AG10803 (cell line): ENCODE measurements at regions not wholly inside any gene's neighbourhood (a gene's known extent, or its start where the extent isn't known, plus 50 kb on each side); places are given as distances from the start of the nearest gene placed in this dataset.
A peak's percentile ranks its signal among the peaks of the same experiment; 100 is the strongest.

Source experiments
- DNase-seq: peaks from one replicate; pipeline ENCODE4 v3.0.0; 2010; ENCODE audit warnings: low read depth
- H3K4me3 ChIP-seq: 2 replicates; pipeline ENCODE4 v1.5.1; 2011; ENCODE audit warnings: mild to moderate bottlenecking, low read length, control low read depth
- TF ChIP-seq, protein P1 (sequence below): conservative IDR thresholded peaks from 2 replicates; pipeline ENCODE4 v1.5.1; 2011; ENCODE audit warnings: mild to moderate bottlenecking, low read length, control low read depth, inconsistent platforms

DNA sequence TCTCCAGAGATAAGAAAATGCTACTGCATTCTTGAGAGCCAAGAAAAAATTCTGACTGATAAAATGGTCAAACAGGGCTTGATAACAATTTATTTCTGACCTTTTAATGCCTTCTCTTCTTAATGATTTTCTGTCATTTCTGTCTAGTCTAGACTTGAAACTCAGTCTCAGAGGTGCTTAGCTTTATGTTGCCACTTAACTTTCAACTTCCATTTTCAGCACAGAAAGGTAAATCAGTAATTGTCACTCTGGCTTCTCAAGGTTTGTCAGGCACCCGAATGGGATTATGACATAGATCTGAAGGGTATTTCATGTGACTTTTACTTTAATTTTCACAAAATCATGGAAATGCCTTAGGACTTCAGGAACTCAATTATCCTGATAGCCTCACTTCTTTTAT, 155.4 kb upstream of the GBE1 start:
- TF ChIP-seq, protein P1, sequence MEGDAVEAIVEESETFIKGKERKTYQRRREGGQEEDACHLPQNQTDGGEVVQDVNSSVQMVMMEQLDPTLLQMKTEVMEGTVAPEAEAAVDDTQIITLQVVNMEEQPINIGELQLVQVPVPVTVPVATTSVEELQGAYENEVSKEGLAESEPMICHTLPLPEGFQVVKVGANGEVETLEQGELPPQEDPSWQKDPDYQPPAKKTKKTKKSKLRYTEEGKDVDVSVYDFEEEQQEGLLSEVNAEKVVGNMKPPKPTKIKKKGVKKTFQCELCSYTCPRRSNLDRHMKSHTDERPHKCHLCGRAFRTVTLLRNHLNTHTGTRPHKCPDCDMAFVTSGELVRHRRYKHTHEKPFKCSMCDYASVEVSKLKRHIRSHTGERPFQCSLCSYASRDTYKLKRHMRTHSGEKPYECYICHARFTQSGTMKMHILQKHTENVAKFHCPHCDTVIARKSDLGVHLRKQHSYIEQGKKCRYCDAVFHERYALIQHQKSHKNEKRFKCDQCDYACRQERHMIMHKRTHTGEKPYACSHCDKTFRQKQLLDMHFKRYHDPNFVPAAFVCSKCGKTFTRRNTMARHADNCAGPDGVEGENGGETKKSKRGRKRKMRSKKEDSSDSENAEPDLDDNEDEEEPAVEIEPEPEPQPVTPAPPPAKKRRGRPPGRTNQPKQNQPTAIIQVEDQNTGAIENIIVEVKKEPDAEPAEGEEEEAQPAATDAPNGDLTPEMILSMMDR: no peak
- H3K4me3 ChIP-seq: no peak overlapping the region
- no peak for DNase-seq

GRCh38 chr3:81913886-81914663, 152.6 kb upstream of the GBE1 start:
- DNase-seq: no peak
- no peak overlapping the region for H3K4me3 ChIP-seq
- TF ChIP-seq, protein P1: no peak

DNA sequence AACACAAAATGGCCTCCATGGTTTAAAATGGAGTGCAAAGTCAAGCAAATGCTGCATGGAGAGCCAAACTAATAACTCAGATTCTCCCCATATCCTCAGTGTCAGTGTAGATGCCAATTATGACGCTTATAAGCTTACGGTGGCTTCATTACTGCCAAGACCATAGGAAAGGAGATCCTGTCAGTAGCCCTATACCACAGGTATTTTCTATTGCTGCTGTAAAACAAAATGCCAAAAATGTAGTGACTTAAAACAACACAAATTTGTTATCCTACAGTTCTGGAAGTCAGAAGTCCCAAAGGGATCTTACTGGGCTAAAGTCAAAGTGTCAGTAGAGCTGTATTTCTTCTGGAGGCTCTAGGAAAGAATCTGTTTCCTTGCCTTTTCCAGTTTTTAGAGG, 149.8 kb upstream of the GBE1 start:
- no peak overlapping the region for H3K4me3 ChIP-seq
- TF ChIP-seq, protein P1: no peak
- no peak for DNase-seq

DNA sequence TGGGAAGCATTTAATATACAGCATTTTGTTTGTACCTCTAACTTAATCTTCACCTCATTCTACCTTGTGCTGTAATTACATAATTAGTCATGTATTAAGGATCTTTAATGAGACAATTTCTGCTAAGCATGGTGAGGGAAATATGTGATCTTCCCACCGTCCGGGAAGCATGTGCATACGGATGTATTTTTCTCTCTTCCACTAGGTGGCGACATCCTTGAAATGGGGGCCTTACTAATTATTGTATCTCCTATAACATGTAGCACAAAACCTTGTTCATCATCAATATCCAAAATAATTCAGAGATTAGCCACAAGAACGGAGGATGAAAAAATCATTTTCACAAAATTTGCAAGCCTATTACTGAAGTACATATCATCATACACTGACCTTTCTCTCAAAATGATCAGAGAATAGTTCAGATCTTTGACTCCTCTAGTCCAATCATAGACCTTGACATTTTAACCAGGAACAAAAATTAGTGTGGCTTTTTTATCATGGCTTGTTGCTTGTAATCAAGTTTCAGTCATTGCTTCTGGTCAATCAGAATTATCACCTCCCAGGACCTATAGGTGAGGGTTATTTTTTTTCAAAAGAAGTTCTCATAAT, 148.9 kb upstream of the GBE1 start:
- TF ChIP-seq, protein P1: peak; percentile 83
- peak; percentile 42 for DNase-seq
- no peak overlapping the region for H3K4me3 ChIP-seq

- TF ChIP-seq, protein P1: no peak
- H3K4me3 ChIP-seq: no peak overlapping the region
- DNase-seq: no peak
Observed at GRCh38 chr3:81909796-81910195, 148.4 kb upstream of the GBE1 start.

- TF ChIP-seq, protein P1: no peak
- no peak for DNase-seq
- H3K4me3 ChIP-seq: no peak overlapping the region
Observed at GRCh38 chr3:81908561-81908960, 147.1 kb upstream of the GBE1 start.

- TF ChIP-seq, protein P1: no peak
- DNase-seq: no peak
- H3K4me3 ChIP-seq: no peak overlapping the region
Observed at GRCh38 chr3:81898336-81898735, 136.9 kb upstream of the GBE1 start.
